GM18951 (cell line): ENCODE measurements at regions not wholly inside any gene's neighbourhood (a gene's known extent, or its start where the extent isn't known, plus 50 kb on each side); places are given as distances from the start of the nearest gene placed in this dataset.

Source experiments
- POLR2A ChIP-seq: IDR thresholded peaks from 4 replicates; pipeline ENCODE4 v1.6.1; 2011; ENCODE audit warnings: mild to moderate bottlenecking; ENCODE audit not compliant: insufficient read length, insufficient read depth; ENCODE audit errors: extremely low read depth
- in situ Hi-C: fragments of 300-500 bp; cut with MboI; formaldehyde crosslinking; loops from one replicate; pipeline ENCODE4 v1.12.0; 2022; ENCODE audit warnings: low sequenced_read_pairs, mixed read lengths, inconsistent platforms; ENCODE audit not compliant: unreplicated experiment

DNA sequence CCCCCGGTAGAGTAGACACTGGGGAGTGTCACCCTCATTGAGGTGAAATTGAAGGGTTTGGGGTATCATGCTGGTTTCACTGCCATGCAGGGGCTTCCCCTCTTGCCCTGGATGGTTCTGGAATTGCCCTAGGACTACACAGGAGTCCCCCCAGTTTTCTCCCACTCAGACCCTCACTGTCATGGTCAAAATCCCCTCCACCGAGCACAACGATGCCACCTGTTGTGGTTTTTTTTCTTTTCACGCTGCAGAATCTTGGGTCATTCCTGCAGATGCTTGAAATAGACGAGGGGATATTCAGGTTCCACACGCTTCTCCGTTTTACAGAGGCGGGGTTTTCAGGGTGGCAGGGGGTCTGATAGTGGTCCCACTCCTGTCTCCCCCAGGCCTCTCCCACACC lies 255.6 kb downstream of the ENGASE start:
- no peak for TF ChIP-seq POLR2A
- in situ Hi-C loops, result no loop called here

DNA sequence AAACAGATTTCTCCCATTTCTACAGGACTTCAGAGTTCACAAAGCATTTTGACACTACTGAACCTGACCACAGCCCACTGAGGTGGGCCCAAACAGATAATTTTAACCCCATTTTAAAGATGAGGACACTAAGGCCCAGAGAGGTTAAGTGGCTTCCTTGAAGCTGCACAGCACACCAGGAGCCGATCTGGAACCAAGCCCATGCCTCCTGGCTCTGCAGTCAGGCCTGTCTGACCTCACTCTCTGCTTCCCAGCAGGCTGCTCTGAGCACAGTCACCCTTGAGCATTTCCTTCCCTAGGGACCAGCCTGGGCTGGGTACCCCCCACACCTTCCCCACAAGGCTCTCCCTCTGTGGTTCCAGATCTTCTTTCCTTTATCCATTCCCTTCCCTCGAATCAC lies 252.2 kb downstream of the ENGASE start:
- in situ Hi-C loops, result no loop called here
- TF ChIP-seq POLR2A, result no peak

DNA sequence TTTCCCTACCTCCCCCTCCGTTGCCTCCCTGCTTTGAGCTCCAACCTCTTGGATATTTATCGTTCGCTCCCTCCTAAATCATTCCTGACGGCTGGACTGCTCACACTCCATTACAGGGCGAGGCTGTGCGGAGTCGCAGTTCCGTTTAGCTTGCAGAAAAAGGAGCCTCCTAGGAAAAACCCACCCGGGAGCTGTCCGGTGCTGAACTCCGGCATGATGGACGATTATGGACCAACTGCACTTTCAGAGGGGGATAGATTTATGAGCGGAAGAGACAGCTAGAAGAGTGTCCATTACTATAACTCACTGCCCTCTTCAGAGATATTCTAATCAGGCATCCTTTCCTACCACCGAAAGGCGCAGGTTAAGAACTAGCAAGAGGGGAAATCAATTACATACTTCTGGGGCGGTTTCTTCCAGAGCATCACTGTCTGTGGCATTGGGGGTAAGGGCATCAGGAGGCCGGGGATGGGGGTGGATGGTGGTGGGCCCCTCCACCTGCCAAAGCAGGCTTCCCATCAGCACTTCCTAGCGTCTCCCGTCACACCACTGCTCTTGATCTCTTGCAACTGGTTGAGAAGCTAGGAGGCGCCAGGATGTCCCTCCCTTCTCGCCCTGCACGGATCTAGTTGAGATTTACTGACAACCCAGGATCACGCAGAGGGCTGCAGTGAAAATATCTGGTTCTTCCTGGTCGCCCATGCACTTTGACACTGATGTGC lies 251.2 kb downstream of the ENGASE start:
- in situ Hi-C loops, result no loop called here
- no peak for TF ChIP-seq POLR2A

DNA sequence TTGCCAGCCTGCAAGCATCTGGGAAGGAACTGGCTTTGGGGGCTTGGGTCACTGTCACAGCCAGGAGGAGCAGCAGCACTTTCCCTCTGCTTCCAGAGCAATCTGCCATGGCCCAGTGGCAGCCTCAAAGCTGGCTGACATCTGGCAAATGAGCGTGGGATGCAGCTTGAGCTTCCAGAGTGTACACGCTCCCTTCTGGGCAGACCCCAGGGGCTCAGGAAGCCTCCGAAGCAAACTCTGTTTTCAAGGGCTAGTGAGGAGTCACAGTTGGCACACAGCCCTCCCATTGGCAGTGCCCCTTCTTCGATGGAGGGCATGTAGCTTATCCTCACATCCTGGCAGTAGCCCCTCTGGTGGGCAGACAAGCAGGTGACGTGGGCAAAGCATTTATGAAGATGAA lies 249.6 kb downstream of the ENGASE start:
- TF ChIP-seq POLR2A, result no peak
- in situ Hi-C loops, result no loop called here

DNA sequence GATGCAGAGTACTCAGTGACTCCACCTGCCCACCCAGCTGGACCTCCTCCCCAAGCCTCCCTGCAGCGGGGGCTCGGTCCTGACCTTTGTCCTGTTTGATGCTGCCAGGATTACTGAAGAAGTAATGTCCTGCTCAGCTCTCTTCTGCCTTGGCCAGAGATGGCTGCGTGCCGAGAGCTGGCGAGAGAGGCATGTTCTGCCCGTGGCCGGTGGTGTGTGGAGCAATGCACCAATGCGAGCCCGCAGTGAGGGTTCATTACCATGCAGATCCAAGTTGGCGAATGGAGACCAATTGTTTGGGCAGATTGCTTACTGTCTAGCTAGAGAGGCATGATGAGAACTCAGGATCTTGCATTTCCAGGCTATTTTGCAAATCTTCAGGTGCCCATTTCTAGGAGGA lies 248.9 kb downstream of the ENGASE start:
- TF ChIP-seq POLR2A, result no peak

DNA sequence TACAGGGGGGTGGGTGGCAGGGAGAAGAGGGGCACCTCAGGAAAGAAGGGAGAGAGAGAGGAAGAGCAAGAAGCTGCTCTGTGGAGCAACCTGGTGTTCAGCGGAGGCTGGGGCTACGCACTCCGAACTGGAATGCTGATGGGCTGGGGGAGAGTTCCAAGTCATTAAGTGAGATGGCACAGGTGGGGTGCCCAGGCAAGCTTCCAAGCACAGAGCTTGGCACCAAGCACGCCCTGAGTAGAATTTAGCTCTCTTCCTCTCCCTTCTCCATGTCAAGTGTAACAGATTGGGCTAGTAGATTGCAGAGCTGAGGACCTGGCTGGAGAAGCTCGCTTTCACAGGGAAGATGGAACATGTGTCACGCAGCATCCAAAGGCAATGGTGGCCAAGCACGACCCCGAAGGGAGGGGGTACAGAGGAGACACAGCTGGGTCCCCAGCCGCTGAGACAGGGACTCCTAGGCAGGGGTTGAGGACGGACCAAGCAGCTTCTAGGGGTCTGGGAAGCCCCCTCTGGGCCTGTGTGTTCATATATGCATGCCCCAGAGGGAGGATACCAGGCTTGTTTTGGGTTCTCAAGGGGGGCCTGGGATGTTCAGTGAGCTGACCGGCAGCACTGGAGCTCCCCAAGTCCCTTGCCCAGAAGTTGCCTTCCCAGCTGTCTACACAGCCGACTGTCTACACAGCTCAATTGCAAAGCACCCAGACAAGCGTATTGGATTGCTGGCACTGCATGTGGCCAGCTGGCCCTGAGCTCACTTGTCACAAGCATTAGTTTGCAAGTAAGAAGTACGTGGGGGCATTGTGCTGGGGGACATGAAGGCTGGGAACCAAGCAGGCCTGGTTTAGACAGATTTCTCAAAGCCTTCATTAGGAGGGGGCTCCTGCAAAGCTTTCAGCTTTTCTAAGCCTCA lies 247.8 kb downstream of the ENGASE start:
- in situ Hi-C loops, result no loop called here
- no peak for TF ChIP-seq POLR2A

More for the DNA sequence above, 248.9 kb downstream of the ENGASE start:
- in situ Hi-C loops, result no loop called here

DNA sequence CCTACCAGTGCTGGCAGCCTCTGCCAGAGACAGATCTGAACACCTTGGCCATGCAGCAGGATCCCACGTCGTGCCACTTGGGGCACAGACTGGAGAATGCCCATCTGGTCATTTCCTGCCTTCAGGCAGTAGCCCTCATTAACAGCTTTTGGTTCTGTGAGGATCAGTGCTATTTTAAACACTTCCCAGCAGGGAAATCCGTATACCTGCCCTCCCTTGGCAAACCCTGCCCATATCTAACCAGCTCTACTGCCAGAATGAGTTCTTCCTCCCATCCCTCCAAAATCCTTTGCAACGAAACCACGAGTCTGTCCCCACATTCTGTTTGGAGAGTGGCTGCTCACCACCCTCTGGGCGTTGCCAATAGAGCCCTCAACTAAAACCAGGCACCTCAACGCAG lies 245.7 kb downstream of the ENGASE start:
- in situ Hi-C loops, result no loop called here

DNA sequence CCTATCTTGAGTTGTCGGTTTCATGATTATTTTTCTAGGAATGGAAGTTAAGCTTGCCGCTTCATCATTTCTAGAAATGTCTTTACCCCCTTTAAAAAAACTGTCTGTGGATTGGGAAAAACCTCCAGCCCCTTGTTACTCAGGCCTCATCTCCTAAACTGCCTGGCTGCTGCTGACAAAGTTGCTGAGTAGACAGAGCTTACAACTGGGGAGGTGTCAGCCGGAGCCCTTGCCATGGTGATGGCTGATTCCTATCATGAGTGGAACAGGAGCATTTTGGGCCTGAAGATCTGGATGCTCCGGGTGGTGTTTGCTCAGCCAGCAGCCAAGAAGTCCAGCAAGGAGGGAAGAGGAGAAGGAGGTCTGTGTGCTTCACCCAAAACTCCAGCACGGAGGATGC lies 243.3 kb downstream of the ENGASE start:
- in situ Hi-C loops, result no loop called here

More for the DNA sequence above, 245.7 kb downstream of the ENGASE start:
- TF ChIP-seq POLR2A, result no peak

DNA sequence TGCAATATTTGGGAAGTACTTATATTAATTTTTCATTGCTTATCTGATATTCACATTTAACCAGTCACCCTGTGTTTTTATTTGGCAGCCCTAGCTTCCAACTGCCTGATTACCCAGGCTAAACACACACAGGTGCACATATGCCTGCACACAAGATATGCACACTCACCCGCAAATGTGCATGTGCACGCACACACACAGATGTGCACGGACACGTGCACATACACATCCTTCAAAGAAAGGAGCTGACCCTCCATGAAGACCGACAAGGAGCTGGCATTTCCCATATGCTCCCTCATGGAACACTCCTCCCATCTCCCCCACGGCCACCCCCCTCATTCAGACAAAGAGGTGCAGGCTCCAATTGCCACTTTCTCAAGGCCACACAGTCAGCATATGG lies 242.2 kb downstream of the ENGASE start:
- in situ Hi-C loops, result no loop called here
- TF ChIP-seq POLR2A, result no peak

More for the DNA sequence above, 243.3 kb downstream of the ENGASE start:
- no peak for TF ChIP-seq POLR2A

DNA sequence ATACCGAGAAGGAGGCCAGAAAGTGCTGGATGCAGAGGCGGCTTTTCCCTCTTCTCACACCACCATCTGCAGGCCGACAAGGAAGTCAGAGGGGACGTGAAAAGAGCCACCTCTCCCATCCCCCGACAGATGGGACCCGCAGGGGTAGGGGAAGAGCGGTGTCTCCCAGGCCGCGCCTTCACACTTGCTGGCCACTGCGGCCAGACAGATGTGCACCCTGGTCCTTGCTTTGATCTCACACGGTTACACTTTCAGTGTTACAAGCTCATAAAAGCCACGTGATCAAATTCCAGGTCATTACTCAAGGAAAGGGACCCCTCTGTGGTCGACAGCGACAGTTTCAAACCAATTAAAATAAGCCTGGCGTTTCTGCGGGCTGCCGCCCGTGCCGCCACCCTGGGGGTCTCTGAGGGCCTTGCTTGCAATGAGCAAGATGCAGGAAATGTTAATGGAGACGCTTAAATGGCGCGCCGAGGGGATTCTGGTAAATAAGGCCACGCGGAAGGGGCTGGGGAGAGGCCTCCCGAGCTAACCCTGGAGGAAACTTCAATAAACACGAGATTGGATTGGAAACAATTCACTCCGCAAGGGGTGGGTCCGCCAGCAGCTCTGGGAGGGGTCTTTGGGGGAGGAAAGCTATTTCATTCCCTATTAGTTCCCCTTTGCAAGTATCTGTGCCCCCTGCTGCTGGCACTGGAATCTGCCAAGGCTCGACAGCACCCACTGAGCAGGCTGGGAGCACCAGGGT lies 240.9 kb downstream of the ENGASE start:
- in situ Hi-C loops, result no loop called here
- no peak for TF ChIP-seq POLR2A

DNA sequence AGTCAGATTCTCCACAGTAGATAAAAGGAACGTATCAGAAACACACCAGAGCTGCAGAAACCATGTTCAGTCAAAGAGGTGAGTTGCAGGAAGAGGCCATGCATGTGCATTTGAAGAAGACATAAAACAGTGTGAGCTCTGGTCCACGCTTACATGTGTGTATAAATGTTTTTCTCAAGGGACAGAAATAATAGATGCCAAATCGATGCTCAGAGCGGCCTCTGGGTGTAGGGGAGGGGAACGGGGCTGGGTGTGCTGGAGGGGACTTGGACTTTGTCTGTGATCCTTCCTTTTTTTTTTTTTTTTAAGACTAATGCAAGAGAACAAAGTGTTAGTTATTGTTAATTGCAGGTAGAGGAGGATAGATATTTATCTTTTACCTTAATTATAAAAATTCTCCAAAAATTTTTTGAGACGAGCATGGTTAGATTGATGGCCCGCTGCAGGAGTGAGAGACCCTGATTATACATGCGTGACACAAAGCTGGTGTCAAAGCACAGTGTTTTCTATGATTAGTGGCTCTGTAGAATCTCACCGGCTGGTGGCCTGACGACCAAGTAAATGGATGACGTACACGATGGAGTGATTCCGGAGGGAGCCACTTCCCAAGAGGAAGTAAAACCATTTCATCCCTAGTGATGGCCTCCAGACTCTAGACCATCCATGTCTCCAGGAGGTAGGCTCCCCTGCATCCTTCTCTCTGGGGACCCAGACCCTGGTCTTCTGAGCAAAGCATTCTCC lies 240.2 kb downstream of the ENGASE start:
- TF ChIP-seq POLR2A, result no peak
- in situ Hi-C loops, result no loop called here

DNA sequence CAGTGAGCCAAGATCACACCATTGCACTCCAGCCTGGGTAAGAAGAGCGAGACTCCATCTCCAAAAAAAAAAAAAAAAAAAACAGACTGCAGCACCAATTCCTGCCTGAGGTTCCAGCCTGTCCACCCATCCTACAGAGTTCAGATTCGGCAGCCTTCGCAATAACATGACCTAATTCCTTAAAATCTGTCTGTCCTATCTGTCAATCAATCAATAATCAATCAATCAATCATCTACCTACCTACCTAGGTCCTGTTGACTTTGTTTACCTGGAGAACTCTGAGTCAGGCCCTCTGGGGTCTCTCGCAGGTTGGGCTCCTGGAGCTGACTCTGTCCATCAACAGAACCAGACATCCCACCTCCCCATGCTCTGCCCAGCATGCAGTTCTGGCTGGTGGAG lies 236.7 kb downstream of the ENGASE start:
- in situ Hi-C loops, result no loop called here

DNA sequence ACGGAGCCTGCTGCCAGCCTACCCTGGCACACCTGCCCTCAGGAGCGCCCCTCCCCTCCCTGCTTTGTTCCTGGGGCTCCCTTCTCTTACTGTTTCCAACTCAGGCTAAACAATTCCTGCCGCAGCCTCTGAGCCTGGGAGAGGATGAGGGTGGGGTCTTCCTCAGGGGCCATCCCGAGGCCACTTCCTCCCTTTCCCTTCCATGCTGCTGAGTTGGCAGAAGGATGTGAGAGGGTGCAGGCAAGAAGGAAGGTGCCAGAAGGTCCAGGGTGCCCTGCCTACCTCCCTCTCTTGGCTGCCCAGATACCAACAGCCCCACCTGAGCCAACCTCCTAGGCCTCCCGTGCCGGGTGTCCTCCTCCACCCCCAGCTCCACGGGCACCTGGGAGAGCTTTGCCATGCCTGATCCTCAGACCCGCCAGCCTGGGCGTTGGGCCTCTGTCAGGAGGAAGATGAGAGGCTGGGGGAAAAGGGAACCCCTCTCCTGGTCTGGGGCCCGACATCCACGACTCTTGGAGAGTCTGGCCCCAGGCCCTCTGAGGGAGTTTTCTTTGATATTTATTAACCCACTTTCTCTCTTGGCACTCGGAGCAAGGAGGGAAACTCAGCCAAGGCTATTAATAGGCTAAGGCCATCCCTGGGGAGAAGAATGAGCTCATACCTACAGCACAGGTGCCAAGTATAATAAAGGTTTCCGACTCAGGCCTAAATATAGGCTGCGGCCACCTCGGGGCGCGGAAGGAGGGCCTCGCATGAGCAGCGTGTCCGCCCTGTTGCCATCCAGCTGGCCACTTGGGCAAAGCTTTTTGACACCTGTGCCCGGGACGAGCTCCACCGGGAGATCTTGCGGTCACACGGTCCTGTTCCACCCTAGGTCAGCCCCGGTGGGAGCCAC lies 232.0 kb downstream of the ENGASE start:
- TF ChIP-seq POLR2A, result no peak
- in situ Hi-C loops, result no loop called here

More for the DNA sequence above, 236.7 kb downstream of the ENGASE start:
- TF ChIP-seq POLR2A, result no peak
